HCT116 (cell line): ENCODE measurements at regions not wholly inside any gene's neighbourhood (a gene's known extent, or its start where the extent isn't known, plus 50 kb on each side); places are given as distances from the start of the nearest gene placed in this dataset.

Experiments used
- ATAC-seq: fragments of 200-7000 bp; cut with Tn5 transposase; 2 replicates; pipeline ENCODE4 v1.9.1; 2020; ENCODE audit warnings: mild to moderate bottlenecking, moderate library complexity
- BruUV-seq: library from RNA; stranded (reverse); fragments of 400-500 nt; replicated peaks from 2 replicates; lab custom pipeline; 2021; lab: Mats Ljungman, UMichigan
- CTCF ChIA-PET: fragments of 300-600 bp; sonication (Branson Sonifier 250); formaldehyde crosslinking; loops from one replicate; lab custom pipeline; 2021; ENCODE audit warnings: antibody characterized with exemption; lab: Charles Lee
- POLR2A ChIA-PET: fragments of 300-600, 350-600 bp; sonication (Branson Sonifier 250); formaldehyde crosslinking; loops from one replicate; lab custom pipeline; 2021; ENCODE audit warnings: antibody characterized with exemption; lab: Charles Lee
- RAD21 ChIA-PET, 2 experiments: fragments of 300-600 bp; sonication (Branson Sonifier 250); formaldehyde crosslinking; loops; one replicate each; lab custom pipeline; 2023; ENCODE audit warnings: low total read pairs in 2 of 2; ENCODE audit not compliant: uncharacterized antibody in 2 of 2, unreplicated experiment in 2 of 2, low non-redundant PET in 1 of 2; lab: Charles Lee
- DNase-seq: peaks from one replicate; pipeline ENCODE4 v3.0.0-alpha.2; 2010; ENCODE audit warnings: low read depth, low spot score
- H2AFZ ChIP-seq: fragments of 200-600 bp; shearing (Covaris generic), sonication (generic); 2 replicates; pipeline ENCODE4 v1.6.1; 2017; ENCODE audit warnings: low read depth, mixed run types, mixed read lengths, antibody characterized with exemption, low read length; ENCODE audit not compliant: poor library complexity, severe bottlenecking
- H3K27ac ChIP-seq: 2 replicates; pipeline ENCODE4 v1.5.1; 2012; ENCODE audit warnings: low read depth, low read length
- H3K27me3 ChIP-seq: fragments of 200-600 bp; sonication (generic); 2 replicates; pipeline ENCODE4 v1.6.1; 2016; ENCODE audit warnings: mixed run types, low read length, mixed read lengths; ENCODE audit not compliant: insufficient read depth
- H3K36me3 ChIP-seq, 2 experiments: fragments of 200-500 bp in 1 of 2; fragments of 200-600 bp in 1 of 2; sonication (Bioruptor generic) in 1 of 2; sonication (generic) in 1 of 2; 2 replicates each; pipeline versions ENCODE4 v1.5.1 to v1.6.1; 2014 to 2016; ENCODE audit warnings: low read length in 2 of 2, inconsistent platforms in 1 of 2, mixed read lengths in 1 of 2, mixed run types in 1 of 2; ENCODE audit not compliant: insufficient read depth in 2 of 2, control insufficient read depth in 1 of 2
- H3K4me1 ChIP-seq, 2 experiments: fragments of 200-600 bp in 1 of 2; sonication (generic) in 1 of 2; 2 replicates each; pipeline versions ENCODE4 v1.5.1 to v1.6.1; 2012 to 2017; ENCODE audit warnings: low read length in 2 of 2, inconsistent platforms in 1 of 2, mild to moderate bottlenecking in 1 of 2, mixed read lengths in 1 of 2, mixed run types in 1 of 2, moderate library complexity in 1 of 2; ENCODE audit not compliant: insufficient read depth in 2 of 2, control insufficient read depth in 1 of 2
- H3K4me2 ChIP-seq: fragments of 200-600 bp; sonication (generic); 2 replicates; pipeline ENCODE4 v1.6.1; 2017; ENCODE audit warnings: mixed run types, low read length, mixed read lengths
- H3K4me3 ChIP-seq, 2 experiments: fragments of 200-600 bp in 1 of 2; sonication (generic) in 1 of 2; replicated peaks in 1 of 2; 2 replicates each; pipeline ENCODE4 v1.5.1; 2011 to 2016; ENCODE audit warnings: low read length in 2 of 2, control low read depth in 1 of 2, low read depth in 1 of 2, mild to moderate bottlenecking in 1 of 2, mixed read lengths in 1 of 2, mixed run types in 1 of 2
- H3K79me2 ChIP-seq: fragments of 200-600 bp; sonication (generic); 2 replicates; pipeline ENCODE4 v1.6.1; 2017; ENCODE audit warnings: mild to moderate bottlenecking, mixed run types, low read length, moderate library complexity, mixed read lengths; ENCODE audit not compliant: insufficient read depth
- H3K9ac ChIP-seq: fragments of 200-600 bp; sonication (generic); 2 replicates; pipeline ENCODE4 v1.6.1; 2016; ENCODE audit warnings: low read length, mixed read lengths
- H3K9me2 ChIP-seq: fragments of 200-600 bp; sonication (generic), shearing (Covaris generic); 2 replicates; pipeline ENCODE4 v1.6.1; 2017; ENCODE audit warnings: mixed run types, mild to moderate bottlenecking, moderate library complexity; ENCODE audit not compliant: insufficient read depth
- H3K9me3 ChIP-seq, 2 experiments: fragments of 200-500 bp in 1 of 2; fragments of 200-600 bp in 1 of 2; sonication (Bioruptor generic) in 1 of 2; sonication (generic) in 1 of 2; 2 replicates each; pipeline ENCODE4 v1.6.1; 2014 to 2017; ENCODE audit warnings: low read length in 2 of 2, mixed read lengths in 2 of 2, inconsistent platforms in 1 of 2, low read depth in 1 of 2, mild to moderate bottlenecking in 1 of 2, mixed run types in 1 of 2, moderate library complexity in 1 of 2; ENCODE audit not compliant: control insufficient read depth in 1 of 2, insufficient read depth in 1 of 2
- H4K20me1 ChIP-seq: fragments of 200-600 bp; sonication (generic), shearing (Covaris generic); 2 replicates; pipeline ENCODE4 v1.6.1; 2017; ENCODE audit warnings: mixed run types, mild to moderate bottlenecking, moderate library complexity; ENCODE audit not compliant: insufficient read depth
- CBX3 ChIP-seq: IDR thresholded peaks from 2 replicates; pipeline ENCODE4 v1.6.1; 2012; ENCODE audit warnings: low read depth
- CEBPB ChIP-seq: IDR thresholded peaks from 2 replicates; pipeline ENCODE4 v1.6.1; 2012; ENCODE audit warnings: low read depth
- EGR1 ChIP-seq: IDR thresholded peaks from 2 replicates; pipeline ENCODE4 v1.6.1; 2012; ENCODE audit warnings: low read depth
- ELF1 ChIP-seq: IDR thresholded peaks from 2 replicates; pipeline ENCODE4 v1.6.1; 2012; ENCODE audit warnings: low read depth, borderline replicate concordance
- FOSL1 ChIP-seq: IDR thresholded peaks from 2 replicates; pipeline ENCODE4 v1.6.1; 2012; ENCODE audit warnings: low read depth
- JUND ChIP-seq: IDR thresholded peaks from 2 replicates; pipeline ENCODE4 v1.6.1; 2012
- POLR2A ChIP-seq: IDR thresholded peaks from 2 replicates; pipeline ENCODE4 v1.7.0; 2011; ENCODE audit warnings: borderline replicate concordance; ENCODE audit not compliant: insufficient read depth, insufficient read length; ENCODE audit errors: extremely low read depth
- POLR2AphosphoS5 ChIP-seq: IDR thresholded peaks from 2 replicates; pipeline ENCODE4 v1.6.1; 2011; ENCODE audit warnings: mild to moderate bottlenecking, low read depth, low read length, moderate library complexity
- RAD21 ChIP-seq: IDR thresholded peaks from 2 replicates; pipeline ENCODE4 v1.6.1; 2012; ENCODE audit warnings: low read depth, mild to moderate bottlenecking
- SIN3A ChIP-seq: IDR thresholded peaks from 2 replicates; pipeline ENCODE4 v1.6.1; 2012; ENCODE audit warnings: low read depth
- SP1 ChIP-seq: IDR thresholded peaks from 2 replicates; pipeline ENCODE4 v1.6.1; 2012; ENCODE audit warnings: low read depth
- SRF ChIP-seq: IDR thresholded peaks from 2 replicates; pipeline ENCODE4 v1.6.1; 2012; ENCODE audit warnings: low read depth
- TCF7L2 ChIP-seq: IDR thresholded peaks from 2 replicates; pipeline ENCODE4 v1.7.0; 2011; ENCODE audit warnings: borderline replicate concordance, inconsistent platforms; ENCODE audit not compliant: insufficient read depth, insufficient read length; ENCODE audit errors: extremely low read depth
- YY1 ChIP-seq: IDR thresholded peaks from 2 replicates; pipeline ENCODE4 v1.6.1; 2011; ENCODE audit warnings: low read length, low read depth, moderate library complexity, mild to moderate bottlenecking; ENCODE audit not compliant: insufficient replicate concordance; ENCODE audit errors: extremely low read depth
- ZBTB33 ChIP-seq: IDR thresholded peaks from 2 replicates; pipeline ENCODE4 v1.6.1; 2011; ENCODE audit warnings: mild to moderate bottlenecking, low read length, moderate library complexity; ENCODE audit not compliant: insufficient replicate concordance; ENCODE audit errors: extremely low read depth
- ZNF274 ChIP-seq: fragments of 200-500 bp; sonication (Bioruptor generic); IDR thresholded peaks from 2 replicates; pipeline ENCODE4 v1.6.1; 2014; ENCODE audit warnings: mild to moderate bottlenecking, low read depth, low read length, inconsistent platforms
- intact Hi-C: fragments of 100-400 bp; cut with micrococcal nuclease; formaldehyde crosslinking; loops from 2 replicates; pipeline ENCODE4 v1.10.0; 2022
- TF ChIP-seq, protein P1 (sequence below), 3 experiments: fragments of 200-600 bp in 1 of 3; sonication (generic) in 1 of 3; IDR thresholded peaks in 2 of 3; conservative IDR thresholded peaks in 1 of 3; 2 replicates each; pipeline ENCODE4 v1.5.1; 2012 to 2017; ENCODE audit warnings: low read depth in 2 of 3, low read length in 2 of 3, antibody characterized with exemption in 1 of 3, borderline replicate concordance in 1 of 3, control low read depth in 1 of 3, mild to moderate bottlenecking in 1 of 3, mixed read lengths in 1 of 3, mixed run types in 1 of 3, moderate library complexity in 1 of 3; ENCODE audit not compliant: insufficient read depth in 1 of 3
- TF ChIP-seq, protein P2 (sequence below): IDR thresholded peaks from 2 replicates; pipeline ENCODE4 v1.6.1; 2012

DNA sequence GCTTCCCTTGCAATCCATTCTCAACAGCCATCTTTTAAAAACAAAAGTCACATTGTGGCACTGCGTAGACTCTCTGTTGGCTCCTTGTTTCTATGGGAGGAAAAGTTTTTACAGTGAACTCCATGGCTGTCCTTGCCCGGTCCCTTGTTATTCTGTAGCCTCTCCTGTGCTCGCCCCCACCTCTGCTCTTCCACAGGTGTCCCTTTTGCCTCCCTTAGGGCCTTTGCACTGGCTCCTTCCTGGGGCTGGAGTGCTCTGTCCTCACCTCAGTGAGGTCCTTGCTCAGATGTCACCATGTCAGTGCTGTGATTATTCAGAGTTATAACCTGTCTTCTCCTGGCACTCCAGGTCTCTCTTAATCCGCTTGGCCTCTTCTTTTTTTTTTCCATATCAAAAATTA, 308.8 kb downstream of the DOCK8 start:
- H3K9me2 ChIP-seq: no peaks in the 10 kb centered on the region
- no peak overlapping the region for H3K4me3 ChIP-seq
- ChIA-PET POLR2A (no interaction called here), RAD21 (no interaction called here), CTCF (no interaction called here)
- H2AFZ ChIP-seq: no peak overlapping the region
- H3K79me2 ChIP-seq: peaks cover 46% of the 10 kb centered on the region
- no peaks in the 10 kb centered on the region for H3K4me1 ChIP-seq
- no peak overlapping the region for H3K4me2 ChIP-seq
- no peak overlapping the region for H3K9ac ChIP-seq
- no peaks in the 10 kb centered on the region for H3K9me3 ChIP-seq
- H3K36me3 ChIP-seq: 0 out of 4 replicates have a peak, but pooled peaks cover 0 to 5% of the 10 kb centered on the region in 2 experiments
- H3K27me3 ChIP-seq: no peaks in the 10 kb centered on the region
- DNase-seq (no peak), ATAC-seq (no peak)
- H4K20me1 ChIP-seq: no peaks in the 10 kb centered on the region
- intact Hi-C loops: loop anchor here (10.0 kb wide), 1 partner anchor 59 kb away; no protein-coding TSS in a partner anchor
- no TSS peak for BruUV-seq
- TF ChIP-seq ELF1 (no peak), SP1 (no peak), CEBPB (no peak), SRF (no peak), EGR1 (no peak), YY1 (no peak), RAD21 (no peak), CBX3 (no peak), POLR2A (no peak), ZNF274 (no peak), TCF7L2 (no peak), SIN3A (no peak), FOSL1 (no peak), POLR2AphosphoS5 (no peak), ZBTB33 (no peak), JUND (no peak)
- TF ChIP-seq, protein P1, sequence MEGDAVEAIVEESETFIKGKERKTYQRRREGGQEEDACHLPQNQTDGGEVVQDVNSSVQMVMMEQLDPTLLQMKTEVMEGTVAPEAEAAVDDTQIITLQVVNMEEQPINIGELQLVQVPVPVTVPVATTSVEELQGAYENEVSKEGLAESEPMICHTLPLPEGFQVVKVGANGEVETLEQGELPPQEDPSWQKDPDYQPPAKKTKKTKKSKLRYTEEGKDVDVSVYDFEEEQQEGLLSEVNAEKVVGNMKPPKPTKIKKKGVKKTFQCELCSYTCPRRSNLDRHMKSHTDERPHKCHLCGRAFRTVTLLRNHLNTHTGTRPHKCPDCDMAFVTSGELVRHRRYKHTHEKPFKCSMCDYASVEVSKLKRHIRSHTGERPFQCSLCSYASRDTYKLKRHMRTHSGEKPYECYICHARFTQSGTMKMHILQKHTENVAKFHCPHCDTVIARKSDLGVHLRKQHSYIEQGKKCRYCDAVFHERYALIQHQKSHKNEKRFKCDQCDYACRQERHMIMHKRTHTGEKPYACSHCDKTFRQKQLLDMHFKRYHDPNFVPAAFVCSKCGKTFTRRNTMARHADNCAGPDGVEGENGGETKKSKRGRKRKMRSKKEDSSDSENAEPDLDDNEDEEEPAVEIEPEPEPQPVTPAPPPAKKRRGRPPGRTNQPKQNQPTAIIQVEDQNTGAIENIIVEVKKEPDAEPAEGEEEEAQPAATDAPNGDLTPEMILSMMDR (IDR thresholded peaks at IDR 0.05 in 2 of 3, conservative IDR thresholded peaks at IDR 0.05 in 1 of 3; ENCODE audit: borderline replicate concordance in 1 of 3, insufficient read depth in 1 of 3, low read depth in 2 of 3, low read length in 2 of 3): no peak
- TF ChIP-seq, protein P2, sequence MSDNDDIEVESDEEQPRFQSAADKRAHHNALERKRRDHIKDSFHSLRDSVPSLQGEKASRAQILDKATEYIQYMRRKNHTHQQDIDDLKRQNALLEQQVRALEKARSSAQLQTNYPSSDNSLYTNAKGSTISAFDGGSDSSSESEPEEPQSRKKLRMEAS: no peak
- no peak overlapping the region for H3K27ac ChIP-seq
